GM23338 (cell line): ENCODE measurements at regions not wholly inside any gene's neighbourhood (a gene's known extent, or its start where the extent isn't known, plus 50 kb on each side); places are given as distances from the start of the nearest gene placed in this dataset.

ENCODE experiments used
- ATAC-seq: fragments of 200-7000 bp; cut with Tn5 transposase; 3 replicates; pipeline ENCODE4 v1.9.1; 2020
- DNase-seq: peaks from one replicate; pipeline ENCODE4 v3.0.0-alpha.2; 2015; ENCODE audit warnings: low spot score
- H2AFZ ChIP-seq: fragments of 200-600 bp; sonication (generic); 2 replicates; pipeline ENCODE4 v1.8.0; 2016; ENCODE audit warnings: antibody characterized with exemption, mild to moderate bottlenecking, moderate library complexity
- H3F3A ChIP-seq: fragments of 200-600 bp; sonication (generic); replicated peaks from 2 replicates; pipeline ENCODE4 v1.8.0; 2017; ENCODE audit warnings: antibody characterized with exemption, mixed run types, low read depth
- H3K27ac ChIP-seq: fragments of 200-600 bp; sonication (generic); 2 replicates; pipeline ENCODE4 v1.6.1; 2016; ENCODE audit warnings: low read depth
- H3K27me3 ChIP-seq: fragments of 200-600 bp; sonication (generic); 2 replicates; pipeline ENCODE4 v1.8.0; 2016; ENCODE audit warnings: mild to moderate bottlenecking, mixed run types, moderate library complexity; ENCODE audit not compliant: insufficient read depth
- H3K36me3 ChIP-seq: fragments of 200-600 bp; sonication (generic); 2 replicates; pipeline ENCODE4 v1.8.0; 2016; ENCODE audit warnings: mild to moderate bottlenecking; ENCODE audit not compliant: insufficient read depth
- H3K4me1 ChIP-seq: fragments of 200-600 bp; sonication (generic); 2 replicates; pipeline ENCODE4 v1.8.0; 2016; ENCODE audit warnings: mild to moderate bottlenecking, moderate library complexity; ENCODE audit not compliant: insufficient read depth
- H3K4me2 ChIP-seq: fragments of 200-600 bp; sonication (generic); 2 replicates; pipeline ENCODE4 v1.7.1; 2017; ENCODE audit warnings: mixed run types
- H3K4me3 ChIP-seq: fragments of 200-600 bp; sonication (generic); 2 replicates; pipeline ENCODE4 v1.6.1; 2016; ENCODE audit warnings: mixed run types
- H3K79me2 ChIP-seq: fragments of 200-600 bp; sonication (generic); replicated peaks from 2 replicates; pipeline ENCODE4 v1.8.0; 2017; ENCODE audit warnings: mild to moderate bottlenecking; ENCODE audit not compliant: insufficient read depth
- H3K9me2 ChIP-seq: fragments of 200-600 bp; sonication (generic); 2 replicates; pipeline ENCODE4 v1.8.0; 2017; ENCODE audit not compliant: insufficient read depth
- H4K20me1 ChIP-seq: fragments of 200-600 bp; sonication (generic); replicated peaks from 2 replicates; pipeline ENCODE4 v1.8.0; 2017; ENCODE audit warnings: mild to moderate bottlenecking; ENCODE audit not compliant: insufficient read depth
- H3K27ac Mint-ChIP-seq: 2 replicates; pipeline ENCODE4 v1.8.0; 2020; ENCODE audit warnings: inconsistent platforms, mild to moderate bottlenecking, moderate library complexity, mixed read lengths
- H3K27me3 Mint-ChIP-seq: 3 replicates; pipeline ENCODE4 v1.8.0; 2022; ENCODE audit warnings: low read depth, mild to moderate bottlenecking, moderate library complexity, mixed read lengths, inconsistent platforms; ENCODE audit not compliant: insufficient read depth, poor library complexity
- H3K36me3 Mint-ChIP-seq: 3 replicates; pipeline ENCODE4 v1.8.0; 2021; ENCODE audit warnings: low read depth, mild to moderate bottlenecking, inconsistent platforms, moderate library complexity, mixed read lengths
- H3K4me1 Mint-ChIP-seq: 3 replicates; pipeline ENCODE4 v1.8.0; 2020; ENCODE audit warnings: mild to moderate bottlenecking, inconsistent platforms, mixed read lengths
- H3K4me3 Mint-ChIP-seq: 3 replicates; pipeline ENCODE4 v1.8.0; 2021; ENCODE audit warnings: moderate library complexity, mild to moderate bottlenecking, inconsistent platforms, mixed read lengths
- H3K9me3 Mint-ChIP-seq: 3 replicates; pipeline ENCODE4 v1.8.0; 2020; ENCODE audit warnings: moderate library complexity, mild to moderate bottlenecking, inconsistent platforms, mixed read lengths
- CREB1 ChIP-seq: fragments of 250-450 bp; sonication (Bioruptor Pico); IDR thresholded peaks from 2 replicates; pipeline ENCODE4 v1.5.0; 2020; ENCODE audit warnings: low read depth, mild to moderate bottlenecking, moderate library complexity
- EZH2 ChIP-seq: fragments of 200-600 bp; sonication (generic); IDR thresholded peaks from one replicate; pipeline ENCODE4 v1.8.0; 2017; ENCODE audit warnings: antibody characterized with exemption, mild to moderate bottlenecking, low read depth; ENCODE audit not compliant: unreplicated experiment
- JUNB ChIP-seq: IDR thresholded peaks from one replicate; pipeline ENCODE4 v1.6.1; 2016; ENCODE audit warnings: antibody characterized with exemption; ENCODE audit not compliant: unreplicated experiment
- NANOG ChIP-seq: IDR thresholded peaks from 2 replicates; pipeline ENCODE4 v1.6.1; 2016; ENCODE audit warnings: antibody characterized with exemption, borderline replicate concordance
- POLR2AphosphoS5 ChIP-seq: IDR thresholded peaks from 2 replicates; pipeline ENCODE4 v1.6.1; 2016; ENCODE audit warnings: antibody characterized with exemption, low read depth
- STAT1 ChIP-seq: IDR thresholded peaks from one replicate; pipeline ENCODE4 v1.6.1; 2016; ENCODE audit warnings: antibody characterized with exemption; ENCODE audit not compliant: unreplicated experiment
- ZNF114 ChIP-seq: fragments of 250-450 bp; sonication (Bioruptor Pico); IDR thresholded peaks from 2 replicates; pipeline ENCODE4 v1.5.0; 2020; ENCODE audit warnings: mild to moderate bottlenecking, moderate library complexity
- ZNF331 ChIP-seq: fragments of 250-450 bp; sonication (Bioruptor Pico); IDR thresholded peaks from 2 replicates; pipeline ENCODE4 v1.5.0; 2020; ENCODE audit warnings: low read depth, mild to moderate bottlenecking, moderate library complexity
- TF ChIP-seq, protein P1 (sequence below): fragments of 250-450 bp; sonication (Bioruptor Pico); IDR thresholded peaks from 2 replicates; pipeline ENCODE4 v1.5.0; 2020; ENCODE audit warnings: mild to moderate bottlenecking, moderate library complexity
- TF ChIP-seq, protein P2 (sequence below), 2 experiments: fragments of 200-600 bp in 1 of 2; sonication (generic) in 1 of 2; conservative IDR thresholded peaks; 2 replicates each; pipeline versions ENCODE4 v1.5.1 to v1.6.1; 2016 to 2017; ENCODE audit warnings: antibody characterized with exemption in 2 of 2, low read depth in 2 of 2, mild to moderate bottlenecking in 2 of 2, moderate library complexity in 1 of 2
- TF ChIP-seq, protein P3 (sequence below): IDR thresholded peaks from one replicate; pipeline ENCODE4 v1.6.1; 2018; ENCODE audit warnings: antibody characterized with exemption; ENCODE audit not compliant: unreplicated experiment
- TF ChIP-seq, protein P4 (sequence below): IDR thresholded peaks from 2 replicates; pipeline ENCODE4 v1.6.1; 2016; ENCODE audit warnings: antibody characterized with exemption

DNA sequence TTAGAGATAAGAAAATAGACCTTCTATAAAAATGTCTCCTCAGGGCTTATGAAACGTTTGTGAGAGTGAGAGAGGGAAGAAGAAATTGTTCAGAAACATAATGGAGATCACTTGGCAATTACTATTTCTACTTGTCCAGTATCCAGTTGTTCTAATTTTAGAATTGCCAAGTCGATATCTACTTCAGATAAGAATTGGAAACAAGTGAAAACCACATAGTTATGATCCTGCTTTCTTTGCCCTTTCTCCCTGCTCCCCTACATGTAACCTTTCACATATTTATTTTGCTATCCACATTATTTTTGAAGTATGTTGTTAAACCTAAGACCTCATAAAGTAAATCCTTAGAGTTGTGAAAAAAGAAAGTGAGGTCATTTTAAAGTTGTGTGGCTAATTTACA, 1154.7 kb upstream of the ADGRL2 start:
- Histone ChIP-seq H3K79me2 (no peaks in the 10 kb centered on the region), H3K4me3 (no peak overlapping the region), H3K4me2 (no peak overlapping the region), H2AFZ (no peak overlapping the region), H4K20me1 (no peaks in the 10 kb centered on the region), H3K36me3 (no peaks in the 10 kb centered on the region), H3K4me1 (no peaks in the 10 kb centered on the region; the same call in 1 of the 2 replicates), H3K9me2 (no peaks in the 10 kb centered on the region), H3F3A (no peaks in the 10 kb centered on the region), H3K27me3 (no peaks in the 10 kb centered on the region), H3K27ac (no peak overlapping the region)
- Mint-ChIP-seq H3K27me3 (no peaks in the 10 kb centered on the region), H3K36me3 (no peaks in the 10 kb centered on the region), H3K4me3 (no peak overlapping the region), H3K27ac (no peak overlapping the region; the same call in 1 of the 2 replicates), H3K9me3 (no peaks in the 10 kb centered on the region), H3K4me1 (peaks cover 4% of the 10 kb centered on the region)
- no peak for ATAC-seq
- TF ChIP-seq EZH2 (no peak), STAT1 (no peak), ZNF114 (CRISPR knock-in tag) (no peak), JUNB (no peak), CREB1 (CRISPR knock-in tag) (no peak), ZNF331 (CRISPR knock-in tag) (no peak), POLR2AphosphoS5 (no peak), NANOG (no peak)
- TF ChIP-seq, protein P1, sequence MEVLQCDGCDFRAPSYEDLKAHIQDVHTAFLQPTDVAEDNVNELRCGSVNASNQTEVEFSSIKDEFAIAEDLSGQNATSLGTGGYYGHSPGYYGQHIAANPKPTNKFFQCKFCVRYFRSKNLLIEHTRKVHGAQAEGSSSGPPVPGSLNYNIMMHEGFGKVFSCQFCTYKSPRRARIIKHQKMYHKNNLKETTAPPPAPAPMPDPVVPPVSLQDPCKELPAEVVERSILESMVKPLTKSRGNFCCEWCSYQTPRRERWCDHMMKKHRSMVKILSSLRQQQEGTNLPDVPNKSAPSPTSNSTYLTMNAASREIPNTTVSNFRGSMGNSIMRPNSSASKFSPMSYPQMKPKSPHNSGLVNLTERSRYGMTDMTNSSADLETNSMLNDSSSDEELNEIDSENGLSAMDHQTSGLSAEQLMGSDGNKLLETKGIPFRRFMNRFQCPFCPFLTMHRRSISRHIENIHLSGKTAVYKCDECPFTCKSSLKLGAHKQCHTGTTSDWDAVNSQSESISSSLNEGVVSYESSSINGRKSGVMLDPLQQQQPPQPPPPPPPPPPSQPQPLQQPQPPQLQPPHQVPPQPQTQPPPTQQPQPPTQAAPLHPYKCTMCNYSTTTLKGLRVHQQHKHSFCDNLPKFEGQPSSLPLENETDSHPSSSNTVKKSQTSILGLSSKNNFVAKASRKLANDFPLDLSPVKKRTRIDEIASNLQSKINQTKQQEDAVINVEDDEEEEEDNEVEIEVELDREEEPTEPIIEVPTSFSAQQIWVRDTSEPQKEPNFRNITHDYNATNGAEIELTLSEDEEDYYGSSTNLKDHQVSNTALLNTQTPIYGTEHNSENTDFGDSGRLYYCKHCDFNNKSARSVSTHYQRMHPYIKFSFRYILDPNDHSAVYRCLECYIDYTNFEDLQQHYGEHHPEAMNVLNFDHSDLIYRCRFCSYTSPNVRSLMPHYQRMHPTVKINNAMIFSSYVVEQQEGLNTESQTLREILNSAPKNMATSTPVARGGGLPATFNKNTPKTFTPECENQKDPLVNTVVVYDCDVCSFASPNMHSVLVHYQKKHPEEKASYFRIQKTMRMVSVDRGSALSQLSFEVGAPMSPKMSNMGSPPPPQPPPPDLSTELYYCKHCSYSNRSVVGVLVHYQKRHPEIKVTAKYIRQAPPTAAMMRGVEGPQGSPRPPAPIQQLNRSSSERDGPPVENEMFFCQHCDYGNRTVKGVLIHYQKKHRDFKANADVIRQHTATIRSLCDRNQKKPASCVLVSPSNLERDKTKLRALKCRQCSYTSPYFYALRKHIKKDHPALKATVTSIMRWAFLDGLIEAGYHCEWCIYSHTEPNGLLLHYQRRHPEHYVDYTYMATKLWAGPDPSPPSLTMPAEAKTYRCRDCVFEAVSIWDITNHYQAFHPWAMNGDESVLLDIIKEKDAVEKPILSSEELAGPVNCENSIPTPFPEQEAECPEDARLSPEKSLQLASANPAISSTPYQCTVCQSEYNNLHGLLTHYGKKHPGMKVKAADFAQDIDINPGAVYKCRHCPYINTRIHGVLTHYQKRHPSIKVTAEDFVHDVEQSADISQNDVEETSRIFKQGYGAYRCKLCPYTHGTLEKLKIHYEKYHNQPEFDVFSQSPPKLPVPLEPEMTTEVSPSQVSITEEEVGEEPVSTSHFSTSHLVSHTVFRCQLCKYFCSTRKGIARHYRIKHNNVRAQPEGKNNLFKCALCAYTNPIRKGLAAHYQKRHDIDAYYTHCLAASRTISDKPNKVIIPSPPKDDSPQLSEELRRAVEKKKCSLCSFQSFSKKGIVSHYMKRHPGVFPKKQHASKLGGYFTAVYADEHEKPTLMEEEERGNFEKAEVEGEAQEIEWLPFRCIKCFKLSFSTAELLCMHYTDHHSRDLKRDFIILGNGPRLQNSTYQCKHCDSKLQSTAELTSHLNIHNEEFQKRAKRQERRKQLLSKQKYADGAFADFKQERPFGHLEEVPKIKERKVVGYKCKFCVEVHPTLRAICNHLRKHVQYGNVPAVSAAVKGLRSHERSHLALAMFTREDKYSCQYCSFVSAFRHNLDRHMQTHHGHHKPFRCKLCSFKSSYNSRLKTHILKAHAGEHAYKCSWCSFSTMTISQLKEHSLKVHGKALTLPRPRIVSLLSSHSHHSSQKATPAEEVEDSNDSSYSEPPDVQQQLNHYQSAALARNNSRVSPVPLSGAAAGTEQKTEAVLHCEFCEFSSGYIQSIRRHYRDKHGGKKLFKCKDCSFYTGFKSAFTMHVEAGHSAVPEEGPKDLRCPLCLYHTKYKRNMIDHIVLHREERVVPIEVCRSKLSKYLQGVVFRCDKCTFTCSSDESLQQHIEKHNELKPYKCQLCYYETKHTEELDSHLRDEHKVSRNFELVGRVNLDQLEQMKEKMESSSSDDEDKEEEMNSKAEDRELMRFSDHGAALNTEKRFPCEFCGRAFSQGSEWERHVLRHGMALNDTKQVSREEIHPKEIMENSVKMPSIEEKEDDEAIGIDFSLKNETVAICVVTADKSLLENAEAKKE (CRISPR knock-in tag), result no peak
- TF ChIP-seq, protein P2, sequence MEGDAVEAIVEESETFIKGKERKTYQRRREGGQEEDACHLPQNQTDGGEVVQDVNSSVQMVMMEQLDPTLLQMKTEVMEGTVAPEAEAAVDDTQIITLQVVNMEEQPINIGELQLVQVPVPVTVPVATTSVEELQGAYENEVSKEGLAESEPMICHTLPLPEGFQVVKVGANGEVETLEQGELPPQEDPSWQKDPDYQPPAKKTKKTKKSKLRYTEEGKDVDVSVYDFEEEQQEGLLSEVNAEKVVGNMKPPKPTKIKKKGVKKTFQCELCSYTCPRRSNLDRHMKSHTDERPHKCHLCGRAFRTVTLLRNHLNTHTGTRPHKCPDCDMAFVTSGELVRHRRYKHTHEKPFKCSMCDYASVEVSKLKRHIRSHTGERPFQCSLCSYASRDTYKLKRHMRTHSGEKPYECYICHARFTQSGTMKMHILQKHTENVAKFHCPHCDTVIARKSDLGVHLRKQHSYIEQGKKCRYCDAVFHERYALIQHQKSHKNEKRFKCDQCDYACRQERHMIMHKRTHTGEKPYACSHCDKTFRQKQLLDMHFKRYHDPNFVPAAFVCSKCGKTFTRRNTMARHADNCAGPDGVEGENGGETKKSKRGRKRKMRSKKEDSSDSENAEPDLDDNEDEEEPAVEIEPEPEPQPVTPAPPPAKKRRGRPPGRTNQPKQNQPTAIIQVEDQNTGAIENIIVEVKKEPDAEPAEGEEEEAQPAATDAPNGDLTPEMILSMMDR (conservative IDR thresholded peaks at IDR 0.05; ENCODE audit: low read depth in 2 of 2), result no peak
- TF ChIP-seq, protein P3, sequence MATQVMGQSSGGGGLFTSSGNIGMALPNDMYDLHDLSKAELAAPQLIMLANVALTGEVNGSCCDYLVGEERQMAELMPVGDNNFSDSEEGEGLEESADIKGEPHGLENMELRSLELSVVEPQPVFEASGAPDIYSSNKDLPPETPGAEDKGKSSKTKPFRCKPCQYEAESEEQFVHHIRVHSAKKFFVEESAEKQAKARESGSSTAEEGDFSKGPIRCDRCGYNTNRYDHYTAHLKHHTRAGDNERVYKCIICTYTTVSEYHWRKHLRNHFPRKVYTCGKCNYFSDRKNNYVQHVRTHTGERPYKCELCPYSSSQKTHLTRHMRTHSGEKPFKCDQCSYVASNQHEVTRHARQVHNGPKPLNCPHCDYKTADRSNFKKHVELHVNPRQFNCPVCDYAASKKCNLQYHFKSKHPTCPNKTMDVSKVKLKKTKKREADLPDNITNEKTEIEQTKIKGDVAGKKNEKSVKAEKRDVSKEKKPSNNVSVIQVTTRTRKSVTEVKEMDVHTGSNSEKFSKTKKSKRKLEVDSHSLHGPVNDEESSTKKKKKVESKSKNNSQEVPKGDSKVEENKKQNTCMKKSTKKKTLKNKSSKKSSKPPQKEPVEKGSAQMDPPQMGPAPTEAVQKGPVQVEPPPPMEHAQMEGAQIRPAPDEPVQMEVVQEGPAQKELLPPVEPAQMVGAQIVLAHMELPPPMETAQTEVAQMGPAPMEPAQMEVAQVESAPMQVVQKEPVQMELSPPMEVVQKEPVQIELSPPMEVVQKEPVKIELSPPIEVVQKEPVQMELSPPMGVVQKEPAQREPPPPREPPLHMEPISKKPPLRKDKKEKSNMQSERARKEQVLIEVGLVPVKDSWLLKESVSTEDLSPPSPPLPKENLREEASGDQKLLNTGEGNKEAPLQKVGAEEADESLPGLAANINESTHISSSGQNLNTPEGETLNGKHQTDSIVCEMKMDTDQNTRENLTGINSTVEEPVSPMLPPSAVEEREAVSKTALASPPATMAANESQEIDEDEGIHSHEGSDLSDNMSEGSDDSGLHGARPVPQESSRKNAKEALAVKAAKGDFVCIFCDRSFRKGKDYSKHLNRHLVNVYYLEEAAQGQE, result no peak
- TF ChIP-seq, protein P4, sequence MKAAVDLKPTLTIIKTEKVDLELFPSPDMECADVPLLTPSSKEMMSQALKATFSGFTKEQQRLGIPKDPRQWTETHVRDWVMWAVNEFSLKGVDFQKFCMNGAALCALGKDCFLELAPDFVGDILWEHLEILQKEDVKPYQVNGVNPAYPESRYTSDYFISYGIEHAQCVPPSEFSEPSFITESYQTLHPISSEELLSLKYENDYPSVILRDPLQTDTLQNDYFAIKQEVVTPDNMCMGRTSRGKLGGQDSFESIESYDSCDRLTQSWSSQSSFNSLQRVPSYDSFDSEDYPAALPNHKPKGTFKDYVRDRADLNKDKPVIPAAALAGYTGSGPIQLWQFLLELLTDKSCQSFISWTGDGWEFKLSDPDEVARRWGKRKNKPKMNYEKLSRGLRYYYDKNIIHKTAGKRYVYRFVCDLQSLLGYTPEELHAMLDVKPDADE, result no peak
- DNase-seq, result no peak
